SK-N-MC (cell line): ENCODE measurements at regions not wholly inside any gene's neighbourhood (a gene's known extent, or its start where the extent isn't known, plus 50 kb on each side); places are given as distances from the start of the nearest gene placed in this dataset.

ENCODE experiments used
- DNase-seq: peaks from one replicate; pipeline ENCODE4 v3.0.0-alpha.2; 2011; ENCODE audit warnings: low read depth, low spot score
- H3K27ac ChIP-seq: fragments of 200-600 bp; sonication (generic); 2 replicates; pipeline ENCODE4 v1.5.1; 2016; ENCODE audit warnings: mixed run types
- H3K36me3 ChIP-seq: fragments of 200-600 bp; sonication (generic); 2 replicates; pipeline ENCODE4 v1.6.1; 2017; ENCODE audit warnings: antibody characterized with exemption, low read length, mixed read lengths; ENCODE audit not compliant: insufficient read depth
- H3K4me3 ChIP-seq: fragments of 200-600 bp; sonication (generic); 2 replicates; pipeline ENCODE4 v1.5.1; 2016
- H3K9ac ChIP-seq: fragments of 200-600 bp; sonication (generic); 2 replicates; pipeline ENCODE4 v1.8.0; 2017; ENCODE audit warnings: mixed run types, mixed read lengths; ENCODE audit not compliant: insufficient read length
- H3K9me3 ChIP-seq: fragments of 200-600 bp; sonication (generic); 2 replicates; pipeline ENCODE4 v1.6.1; 2017; ENCODE audit warnings: low read depth, mild to moderate bottlenecking, antibody characterized with exemption, low read length, moderate library complexity, mixed read lengths
- EZH2 ChIP-seq: fragments of 200-600 bp; sonication (generic); IDR thresholded peaks from one replicate; pipeline ENCODE4 v1.6.1; 2017; ENCODE audit warnings: antibody characterized with exemption
- FOXP2 ChIP-seq: optimal IDR thresholded peaks from 2 replicates; pipeline ENCODE3; 2011; ENCODE audit warnings: mild to moderate bottlenecking, moderate library complexity; ENCODE audit not compliant: insufficient read depth; ENCODE audit errors: extremely low read length, control extremely low read depth
- POLR2AphosphoS5 ChIP-seq: IDR thresholded peaks from 2 replicates; pipeline ENCODE4 v1.6.1; 2012; ENCODE audit warnings: mild to moderate bottlenecking, low read depth, low read length, borderline replicate concordance

GRCh38 chr5:159456261-159456660, 126.0 kb upstream of the IL12B start:
- TF ChIP-seq EZH2 (no peak), POLR2AphosphoS5 (no peak), FOXP2 (no peak)
- Histone ChIP-seq H3K9me3 (no peaks in the 10 kb centered on the region), H3K9ac (no peak overlapping the region), H3K27ac (no peak overlapping the region), H3K36me3 (no peaks in the 10 kb centered on the region), H3K4me3 (no peak overlapping the region)
- no peak for DNase-seq

DNA sequence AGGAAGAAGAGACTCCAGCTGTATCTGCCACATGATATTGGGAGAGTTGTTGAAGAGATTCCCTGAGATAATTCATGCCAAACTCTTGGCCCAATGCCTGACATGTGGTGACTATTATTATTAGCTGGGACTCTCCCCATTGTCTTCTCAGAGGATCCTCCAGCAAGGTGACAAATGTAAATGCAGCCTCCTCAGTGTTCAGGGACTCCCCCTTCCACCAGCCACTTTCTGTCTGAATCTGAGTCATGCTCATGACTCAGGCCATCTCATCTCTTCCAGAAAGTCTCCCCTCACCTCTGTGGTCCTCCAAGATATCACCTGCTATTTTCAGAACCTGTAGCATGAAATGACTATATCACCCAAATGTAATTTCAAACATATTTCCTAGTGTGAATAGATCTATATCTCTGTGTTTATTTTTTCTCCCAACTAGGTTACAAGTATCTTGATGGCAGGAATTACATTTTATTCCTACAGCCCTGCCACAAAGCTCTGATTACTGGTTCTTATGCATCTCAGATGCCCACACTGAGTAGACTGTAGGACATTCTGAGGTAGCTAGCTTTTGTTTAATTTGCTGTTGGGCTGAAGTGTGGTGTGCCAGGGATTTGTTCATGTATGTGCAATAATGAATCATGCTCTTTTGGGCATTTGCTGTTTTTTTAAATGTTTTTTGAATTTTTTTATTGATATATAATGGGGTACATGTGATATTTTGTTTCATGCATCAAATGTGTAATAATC, 126.6 kb upstream of the IL12B start:
- H3K36me3 ChIP-seq, result no peaks in the 10 kb centered on the region
- no peak overlapping the region for H3K4me3 ChIP-seq
- DNase-seq, result no peak
- TF ChIP-seq POLR2AphosphoS5 (no peak), EZH2 (no peak), FOXP2 (no peak)
- no peak overlapping the region for H3K27ac ChIP-seq
- no peaks in the 10 kb centered on the region for H3K9me3 ChIP-seq
- H3K9ac ChIP-seq, result no peak overlapping the region

DNA sequence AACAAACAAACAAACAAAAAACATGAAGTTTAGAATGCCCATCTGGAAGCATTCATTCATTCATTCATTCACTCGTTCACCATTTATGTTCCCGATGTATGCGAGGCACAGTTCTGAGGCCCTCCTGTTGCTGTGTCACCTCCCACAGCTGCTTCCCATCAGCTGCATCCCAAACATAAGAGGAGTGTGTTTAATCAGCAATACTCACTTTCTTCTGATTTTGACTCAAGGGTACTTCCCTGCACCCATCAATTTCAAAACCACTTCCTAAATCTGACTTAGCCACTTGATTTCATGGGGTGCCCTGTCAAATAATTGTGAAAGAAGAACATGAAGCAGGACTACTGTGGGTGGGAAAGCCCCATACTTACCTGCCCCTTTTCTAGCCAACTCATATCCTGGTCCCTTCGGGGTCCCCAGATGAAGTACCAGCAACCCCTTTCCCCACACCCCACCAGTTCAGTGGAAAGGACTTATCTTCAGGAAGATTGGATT, 128.0 kb upstream of the IL12B start:
- Histone ChIP-seq H3K9me3 (no peaks in the 10 kb centered on the region), H3K36me3 (no peaks in the 10 kb centered on the region), H3K9ac (no peak overlapping the region), H3K4me3 (no peak overlapping the region), H3K27ac (no peak overlapping the region)
- TF ChIP-seq EZH2, result no peak
- TF ChIP-seq POLR2AphosphoS5, result no peak
- TF ChIP-seq FOXP2, result no peak
- DNase-seq, result no peak

DNA sequence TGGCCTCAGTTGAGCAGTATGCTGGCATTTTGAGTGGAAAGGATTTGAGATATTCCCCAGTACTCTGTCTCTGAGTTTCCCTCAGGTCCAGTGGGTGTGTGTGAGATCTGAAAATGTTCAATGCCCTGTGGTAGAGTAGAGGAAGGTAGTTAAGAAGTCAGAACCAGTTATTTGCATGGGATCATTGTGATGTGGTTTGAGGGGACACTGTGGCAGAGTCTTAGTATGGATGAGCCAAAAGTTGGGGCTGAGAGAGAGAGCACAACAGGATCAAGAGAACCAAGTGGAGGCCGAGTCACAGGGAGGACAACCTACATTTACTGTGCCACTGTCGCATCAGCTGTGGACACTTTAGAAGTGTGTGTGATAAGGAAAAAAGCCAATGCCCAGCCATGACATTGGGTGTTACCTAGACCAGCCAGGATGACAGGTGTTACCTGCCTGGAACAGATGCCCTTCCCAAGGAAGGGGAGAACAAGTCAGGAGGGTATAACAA, 128.9 kb upstream of the IL12B start:
- no peak for DNase-seq
- Histone ChIP-seq H3K9ac (no peak overlapping the region), H3K27ac (no peak overlapping the region), H3K36me3 (no peaks in the 10 kb centered on the region), H3K9me3 (no peaks in the 10 kb centered on the region), H3K4me3 (no peak overlapping the region)
- TF ChIP-seq EZH2 (no peak), FOXP2 (no peak), POLR2AphosphoS5 (no peak)

- TF ChIP-seq FOXP2 (no peak), EZH2 (no peak), POLR2AphosphoS5 (no peak)
These were observed 129.8 kb upstream of the IL12B start for GRCh38 chr5:159459951-159460538.

GRCh38 chr5:159463590-159464321, 133.5 kb upstream of the IL12B start:
- H3K27ac ChIP-seq, result no peak overlapping the region
- H3K4me3 ChIP-seq, result no peak overlapping the region
- DNase-seq, result no peak
- no peaks in the 10 kb centered on the region for H3K9me3 ChIP-seq
- H3K9ac ChIP-seq, result no peak overlapping the region
- TF ChIP-seq FOXP2 (no peak), POLR2AphosphoS5 (no peak), EZH2 (no peak)
- no peaks in the 10 kb centered on the region for H3K36me3 ChIP-seq

More at GRCh38 chr5:159459951-159460538, 129.8 kb upstream of the IL12B start:
- Histone ChIP-seq H3K9ac (no peak overlapping the region), H3K4me3 (no peak overlapping the region), H3K27ac (no peak overlapping the region), H3K9me3 (no peaks in the 10 kb centered on the region), H3K36me3 (no peaks in the 10 kb centered on the region)
- no peak for DNase-seq

DNA sequence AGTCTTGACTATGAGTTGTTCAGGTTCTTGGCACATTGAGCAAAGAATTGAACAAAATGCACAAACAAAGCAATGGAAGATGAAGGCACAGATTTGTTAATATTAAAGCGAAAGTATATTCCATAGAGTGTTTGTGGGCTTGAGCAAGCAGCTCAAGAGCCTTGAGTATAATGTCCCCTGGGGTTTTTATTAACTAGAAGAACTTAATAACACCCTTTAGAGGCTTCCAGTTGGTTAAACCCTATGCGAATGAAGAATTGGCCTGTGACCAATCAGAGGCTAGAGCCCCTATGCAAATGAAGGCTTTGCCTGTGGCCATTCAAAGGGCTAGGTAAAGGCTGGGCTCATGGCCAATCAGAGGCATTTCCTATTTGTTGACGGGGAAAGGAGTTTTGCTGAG, 135.3 kb upstream of the IL12B start:
- Histone ChIP-seq H3K9ac (no peak overlapping the region), H3K27ac (no peak overlapping the region), H3K4me3 (no peak overlapping the region), H3K36me3 (no peaks in the 10 kb centered on the region), H3K9me3 (no peaks in the 10 kb centered on the region)
- TF ChIP-seq FOXP2 (no peak), POLR2AphosphoS5 (no peak), EZH2 (no peak)
- no peak for DNase-seq

GRCh38 chr5:159467666-159468065, 137.4 kb upstream of the IL12B start:
- no peak overlapping the region for H3K9ac ChIP-seq
- H3K9me3 ChIP-seq, result no peaks in the 10 kb centered on the region
- TF ChIP-seq EZH2 (no peak), POLR2AphosphoS5 (no peak), FOXP2 (no peak)
- H3K36me3 ChIP-seq, result no peaks in the 10 kb centered on the region
- no peak overlapping the region for H3K27ac ChIP-seq
- no peak for DNase-seq
- H3K4me3 ChIP-seq, result no peak overlapping the region
